ENCODE measurements at regions not wholly inside any gene's neighbourhood (a gene's known extent, or its start where the extent isn't known, plus 50 kb on each side); places are given as distances from the start of the nearest gene placed in this dataset.

DNA sequence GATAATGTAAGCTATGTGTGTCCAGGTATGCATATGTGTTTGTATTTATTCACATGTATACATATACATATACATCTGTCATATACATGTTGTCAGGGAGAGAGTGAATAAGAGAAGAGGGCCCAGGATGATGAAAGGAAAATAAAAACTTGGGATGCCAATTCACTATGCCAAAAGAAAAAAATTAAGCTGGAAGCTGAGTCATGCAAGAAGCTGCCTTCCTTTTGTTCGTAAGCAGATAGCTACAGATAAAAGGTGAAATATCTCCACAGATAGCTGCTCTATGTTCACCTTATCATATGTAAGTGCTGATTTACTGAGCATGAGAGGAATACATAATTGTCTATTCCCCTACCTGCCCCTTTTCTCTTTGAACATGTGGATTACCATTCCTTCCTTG is 579.9 kb downstream of the EPM2A start:
- TF ChIP-seq POLR2AphosphoS5 (IDR thresholded peaks at IDR 0.05; ENCODE audit: borderline replicate concordance, low read depth, low read length) (no peak), EZH2 (IDR thresholded peaks at IDR 0.05) (no peak)

All from SK-N-MC (cell line).